PC-3 (cell line): ENCODE measurements at regions not wholly inside any gene's neighbourhood (a gene's known extent, or its start where the extent isn't known, plus 50 kb on each side); places are given as distances from the start of the nearest gene placed in this dataset.

ENCODE experiments used
- EZH2 ChIP-seq: fragments of 300-600 bp; sonication (generic); IDR thresholded peaks from one replicate; pipeline ENCODE4 v1.6.1; 2017; ENCODE audit warnings: antibody characterized with exemption, mild to moderate bottlenecking, low read length; ENCODE audit not compliant: unreplicated experiment
- TF ChIP-seq, protein P1 (sequence below): fragments of 300-600 bp; sonication (generic); conservative IDR thresholded peaks from 2 replicates; pipeline ENCODE4 v1.5.1; 2017; ENCODE audit warnings: antibody characterized with exemption, low read depth, mild to moderate bottlenecking, low read length

DNA sequence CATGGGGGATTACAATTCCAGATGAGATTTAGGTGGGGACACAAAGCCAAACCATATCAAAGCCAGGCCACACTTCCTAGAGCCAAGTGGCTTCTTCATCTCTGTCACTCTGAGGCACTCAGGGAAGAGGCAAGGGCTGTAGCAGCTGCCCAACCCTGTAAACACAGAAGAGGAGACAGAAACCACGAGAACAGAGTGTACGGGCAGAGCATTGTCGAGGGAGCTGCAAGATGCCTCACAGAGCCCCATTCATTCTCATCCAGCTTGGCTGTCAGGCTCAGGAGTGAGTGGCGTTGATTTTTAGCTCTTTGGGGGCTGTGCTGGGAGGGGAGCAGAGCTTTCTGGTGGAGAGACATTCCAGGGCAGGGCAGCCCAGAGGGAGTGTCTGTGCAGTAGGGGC lies 117.2 kb upstream of the SALL1 start:
- TF ChIP-seq, protein P1, sequence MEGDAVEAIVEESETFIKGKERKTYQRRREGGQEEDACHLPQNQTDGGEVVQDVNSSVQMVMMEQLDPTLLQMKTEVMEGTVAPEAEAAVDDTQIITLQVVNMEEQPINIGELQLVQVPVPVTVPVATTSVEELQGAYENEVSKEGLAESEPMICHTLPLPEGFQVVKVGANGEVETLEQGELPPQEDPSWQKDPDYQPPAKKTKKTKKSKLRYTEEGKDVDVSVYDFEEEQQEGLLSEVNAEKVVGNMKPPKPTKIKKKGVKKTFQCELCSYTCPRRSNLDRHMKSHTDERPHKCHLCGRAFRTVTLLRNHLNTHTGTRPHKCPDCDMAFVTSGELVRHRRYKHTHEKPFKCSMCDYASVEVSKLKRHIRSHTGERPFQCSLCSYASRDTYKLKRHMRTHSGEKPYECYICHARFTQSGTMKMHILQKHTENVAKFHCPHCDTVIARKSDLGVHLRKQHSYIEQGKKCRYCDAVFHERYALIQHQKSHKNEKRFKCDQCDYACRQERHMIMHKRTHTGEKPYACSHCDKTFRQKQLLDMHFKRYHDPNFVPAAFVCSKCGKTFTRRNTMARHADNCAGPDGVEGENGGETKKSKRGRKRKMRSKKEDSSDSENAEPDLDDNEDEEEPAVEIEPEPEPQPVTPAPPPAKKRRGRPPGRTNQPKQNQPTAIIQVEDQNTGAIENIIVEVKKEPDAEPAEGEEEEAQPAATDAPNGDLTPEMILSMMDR, result no peak
- no peak for TF ChIP-seq EZH2
